GM19324 (cell line): ENCODE measurements at regions not wholly inside any gene's neighbourhood (a gene's known extent, or its start where the extent isn't known, plus 50 kb on each side); places are given as distances from the start of the nearest gene placed in this dataset.
"Not testable (repeated sequence)": the region's sequence is repeated elsewhere in the genome, so short reads cannot be mapped to it uniquely, and the experiment has no call there.

ENCODE experiments used
- ATAC-seq: cut with Tn5 transposase; IDR thresholded peaks from one replicate; pipeline ENCODE4 v1.9.1; 2021; ENCODE audit warnings: mild to moderate bottlenecking, moderate library complexity; ENCODE audit not compliant: unreplicated experiment, low FRiP score

GRCh38 chr1:96544831-96545221 lies 176.8 kb upstream of the PTBP2 start:
- ATAC-seq, result no peak

DNA sequence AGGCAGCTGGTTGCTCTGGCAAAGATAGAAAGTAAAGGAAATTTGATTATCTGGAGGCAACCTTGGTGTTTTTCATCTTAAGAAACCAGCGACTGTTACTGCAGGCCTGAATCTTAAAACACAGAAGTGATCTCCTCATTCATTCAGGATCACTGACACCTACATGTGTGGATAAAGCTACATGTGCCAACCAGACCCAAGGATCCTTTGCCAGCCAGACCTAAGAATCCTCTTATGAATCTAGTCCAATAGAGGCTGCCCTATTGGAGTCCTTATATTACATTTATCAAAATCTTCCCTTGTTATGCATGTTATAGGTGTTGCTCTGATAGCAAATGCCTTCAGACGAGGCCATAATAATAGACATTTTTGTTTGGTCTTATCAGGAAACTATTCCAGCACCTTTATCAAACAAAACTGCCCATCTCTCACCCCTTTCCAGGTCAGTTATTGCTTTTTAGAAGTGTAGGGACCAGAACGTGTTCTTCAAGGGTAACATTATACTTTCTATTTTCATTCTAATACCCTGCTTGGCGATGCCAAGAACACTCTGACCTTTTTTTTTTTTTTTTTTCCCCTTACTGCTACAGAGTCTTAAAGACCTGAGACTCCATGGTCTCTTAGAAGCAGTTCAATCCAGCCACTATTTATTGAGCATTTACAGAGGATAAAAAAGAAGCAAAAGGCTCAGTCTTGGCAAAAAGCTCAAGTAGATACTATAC lies 175.5 kb upstream of the PTBP2 start:
- ATAC-seq, result no peak

DNA sequence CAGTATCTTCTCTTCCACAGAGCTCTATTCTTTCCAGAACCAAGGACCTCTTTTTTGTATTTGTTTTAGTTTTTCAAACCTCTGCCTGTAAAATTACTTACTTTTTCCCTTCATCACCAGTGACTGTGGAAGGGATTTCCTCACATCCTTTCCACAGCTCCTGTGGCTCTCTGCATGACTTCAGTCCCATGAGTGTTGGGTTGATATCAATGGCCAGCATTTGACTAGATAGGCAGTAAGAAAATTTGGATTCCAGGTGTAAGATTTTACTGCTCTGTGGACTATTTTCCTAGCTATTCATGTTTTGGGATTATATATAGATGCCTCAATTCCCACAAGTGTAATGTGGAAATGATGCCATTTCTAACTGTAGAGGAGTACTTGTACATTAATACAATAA lies 171.5 kb upstream of the PTBP2 start:
- no peak for ATAC-seq

DNA sequence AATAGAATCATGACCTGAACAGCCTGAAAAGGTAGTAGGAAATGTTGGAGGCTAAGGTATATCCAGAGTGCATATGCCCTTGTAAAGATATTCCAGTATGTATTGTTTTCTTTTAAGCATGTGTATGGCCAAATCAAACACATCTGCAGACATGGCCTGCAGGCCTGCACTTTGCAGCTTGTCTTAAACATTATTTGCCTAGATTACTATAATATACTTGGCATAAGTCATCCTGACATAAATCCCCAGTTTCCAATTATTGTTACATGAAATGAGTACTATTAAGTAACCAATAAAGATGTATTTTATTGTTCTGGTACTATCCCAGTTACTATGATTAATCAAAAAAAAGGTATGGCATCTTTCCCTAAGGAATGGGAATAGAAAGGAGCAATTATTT lies 169.1 kb upstream of the PTBP2 start:
- no peak for ATAC-seq

GRCh38 chr1:96553811-96554210 lies 167.8 kb upstream of the PTBP2 start:
- ATAC-seq, result no peak

GRCh38 chr1:96554364-96554763 lies 167.2 kb upstream of the PTBP2 start:
- ATAC-seq, result no peak

GRCh38 chr1:96557336-96557735 lies 164.2 kb upstream of the PTBP2 start:
- ATAC-seq, result no peak

DNA sequence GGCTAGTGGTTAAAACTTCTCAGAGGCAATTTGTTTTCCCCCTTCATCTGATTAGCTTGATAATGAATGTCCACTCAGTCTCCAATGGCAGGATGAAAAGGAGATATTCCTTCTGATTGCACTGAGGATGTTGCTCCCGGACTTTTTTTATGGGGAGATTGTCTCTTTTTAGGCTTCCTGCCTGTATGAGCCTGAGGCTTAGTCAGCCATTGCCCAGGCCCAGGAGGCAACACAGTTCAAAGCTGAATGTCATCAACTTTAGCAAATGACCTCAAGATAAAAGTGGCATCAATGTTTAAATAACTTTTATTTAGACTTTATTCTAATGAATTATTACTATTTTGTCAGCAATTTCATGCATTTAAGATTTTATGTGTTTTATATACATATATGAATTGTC lies 162.9 kb upstream of the PTBP2 start:
- ATAC-seq, result no peak

DNA sequence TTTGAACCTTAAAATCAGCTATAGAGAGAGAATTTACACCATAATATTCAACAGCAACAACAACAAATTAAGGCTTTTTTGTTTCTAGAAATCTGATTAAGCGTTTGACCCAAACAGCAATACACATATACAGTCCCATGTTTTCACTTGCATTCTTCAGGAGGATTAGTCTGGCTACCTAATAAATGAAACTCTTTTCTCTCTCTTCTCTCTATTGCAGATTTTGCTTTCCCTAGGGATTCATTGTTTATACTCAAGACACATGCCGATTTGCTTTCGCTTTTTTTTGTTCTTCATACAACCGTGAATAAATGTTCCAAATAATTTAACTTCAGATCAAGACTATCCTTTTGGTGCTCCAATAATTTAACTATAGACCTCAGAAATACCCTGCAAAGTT lies 162.4 kb upstream of the PTBP2 start:
- no peak for ATAC-seq

GRCh38 chr1:96559707-96560596 lies 161.6 kb upstream of the PTBP2 start:
- ATAC-seq, result no peak

GRCh38 chr1:96562094-96562493 lies 159.5 kb upstream of the PTBP2 start:
- ATAC-seq, result no peak

DNA sequence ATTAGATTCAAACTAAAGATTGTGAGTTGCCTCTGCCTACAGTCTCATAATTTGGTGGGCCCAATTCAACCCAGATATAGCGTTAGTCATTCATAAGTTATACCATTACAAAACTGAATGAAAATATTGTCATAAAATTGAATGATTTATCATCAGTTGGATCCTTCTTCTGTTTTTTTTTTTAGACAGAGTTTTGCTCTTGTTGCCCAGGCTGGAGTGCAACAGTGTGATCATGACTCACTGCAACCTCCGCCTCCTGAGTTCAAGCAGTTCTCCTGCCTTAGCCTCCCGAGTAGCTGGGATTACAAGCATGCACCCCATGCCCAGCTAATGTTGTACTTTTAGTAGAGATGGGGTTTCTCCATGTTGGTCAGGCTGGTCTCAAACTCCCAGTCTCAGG lies 157.2 kb upstream of the PTBP2 start:
- not testable (repeated sequence) for ATAC-seq

DNA sequence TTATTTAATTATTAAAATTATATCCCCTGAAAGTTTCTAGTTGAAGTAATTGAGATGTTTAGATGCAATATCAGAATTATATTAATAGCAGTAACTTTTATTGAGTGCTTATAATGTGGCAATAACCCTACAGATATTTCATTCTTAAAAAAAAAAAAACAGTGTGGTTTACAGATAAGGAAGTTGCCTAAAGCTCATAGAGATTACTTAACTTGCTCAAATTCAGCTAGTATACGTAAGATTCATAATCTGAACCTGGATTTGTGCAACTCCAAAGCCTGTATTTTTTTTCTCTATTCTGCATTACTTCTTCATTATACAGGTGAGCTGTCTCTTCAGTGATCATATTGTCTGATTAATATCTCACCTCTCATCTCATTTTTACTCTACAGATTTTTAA lies 156.0 kb upstream of the PTBP2 start:
- no peak for ATAC-seq

DNA sequence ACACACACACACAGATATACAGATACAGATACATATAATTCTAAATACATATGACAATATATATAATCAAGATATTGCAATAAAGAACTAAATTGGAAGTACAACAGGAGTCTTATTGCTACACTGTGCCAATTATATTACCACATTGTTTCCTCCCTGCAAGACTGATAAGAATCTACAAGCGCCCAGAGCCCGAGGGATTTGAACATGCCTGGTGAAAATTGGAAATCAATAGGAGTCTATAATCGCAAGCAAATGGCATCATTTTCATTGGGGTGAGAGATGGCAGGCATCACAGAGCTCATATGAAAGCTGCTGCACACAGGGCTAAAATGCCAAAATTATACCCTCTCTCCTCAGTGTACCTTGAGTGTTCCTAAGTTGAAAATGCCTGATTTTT lies 152.9 kb upstream of the PTBP2 start:
- ATAC-seq, result no peak

DNA sequence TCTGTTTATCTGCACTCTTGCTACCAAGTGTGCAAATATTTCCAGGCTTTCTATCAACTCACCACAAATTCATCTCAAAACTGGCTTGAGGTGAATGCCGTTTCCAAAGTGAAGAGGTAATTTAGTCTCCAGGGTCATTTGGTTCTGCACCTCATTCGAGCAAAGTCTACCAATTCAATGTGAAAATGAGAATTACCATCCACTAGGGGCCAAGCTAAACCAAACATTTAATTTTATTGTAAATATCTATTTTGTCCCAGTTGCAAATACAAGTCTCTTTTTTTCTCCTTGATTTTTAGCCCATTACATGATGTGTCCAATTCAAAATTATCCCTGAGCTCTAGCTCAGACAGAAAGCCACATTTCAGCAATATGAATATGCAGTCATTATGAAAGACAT lies 152.3 kb upstream of the PTBP2 start:
- no peak for ATAC-seq

DNA sequence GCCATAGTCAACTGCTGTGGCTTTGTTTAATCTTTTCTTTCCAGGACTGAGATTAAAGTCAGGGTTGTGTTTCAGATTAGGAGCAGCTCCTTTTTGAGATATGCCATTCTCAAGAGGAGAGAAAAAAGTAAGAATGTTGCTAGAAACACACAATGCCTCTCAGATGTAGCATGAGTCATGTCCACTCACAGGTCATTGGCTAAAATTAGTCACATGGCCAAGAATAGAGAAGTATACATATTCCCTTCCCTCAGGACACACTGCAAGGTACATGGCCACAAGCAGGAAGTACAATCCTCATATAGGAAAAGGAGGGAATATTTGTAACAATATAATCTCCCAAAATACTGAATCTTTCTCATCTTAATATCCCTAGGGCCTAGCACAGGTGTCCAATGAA lies 141.9 kb upstream of the PTBP2 start:
- no peak for ATAC-seq

DNA sequence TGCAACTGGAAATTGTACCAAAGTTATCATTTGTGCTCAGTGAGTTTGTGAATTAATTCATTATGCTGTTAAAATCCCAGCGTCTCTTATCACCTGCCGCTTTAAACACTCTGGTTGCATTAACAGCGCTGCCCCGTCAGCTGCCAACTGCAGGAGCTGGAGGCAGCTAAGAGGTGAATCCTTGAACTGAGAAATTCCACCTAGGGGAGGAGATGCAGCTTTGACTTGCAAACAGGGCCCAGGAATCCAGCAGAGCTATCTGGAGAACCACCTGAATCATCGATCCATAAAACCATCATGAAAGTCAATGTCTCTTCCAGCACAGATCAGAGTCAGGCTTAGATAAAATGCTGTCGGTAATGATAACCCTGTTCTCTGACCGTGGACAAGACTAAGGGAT lies 140.7 kb upstream of the PTBP2 start:
- ATAC-seq, result no peak

GRCh38 chr1:96581772-96582171 lies 139.8 kb upstream of the PTBP2 start:
- ATAC-seq, result no peak

- no peak for ATAC-seq
Observed at GRCh38 chr1:96583903-96584302, 137.7 kb upstream of the PTBP2 start.

GRCh38 chr1:96587222-96587621 lies 134.4 kb upstream of the PTBP2 start:
- no peak for ATAC-seq

DNA sequence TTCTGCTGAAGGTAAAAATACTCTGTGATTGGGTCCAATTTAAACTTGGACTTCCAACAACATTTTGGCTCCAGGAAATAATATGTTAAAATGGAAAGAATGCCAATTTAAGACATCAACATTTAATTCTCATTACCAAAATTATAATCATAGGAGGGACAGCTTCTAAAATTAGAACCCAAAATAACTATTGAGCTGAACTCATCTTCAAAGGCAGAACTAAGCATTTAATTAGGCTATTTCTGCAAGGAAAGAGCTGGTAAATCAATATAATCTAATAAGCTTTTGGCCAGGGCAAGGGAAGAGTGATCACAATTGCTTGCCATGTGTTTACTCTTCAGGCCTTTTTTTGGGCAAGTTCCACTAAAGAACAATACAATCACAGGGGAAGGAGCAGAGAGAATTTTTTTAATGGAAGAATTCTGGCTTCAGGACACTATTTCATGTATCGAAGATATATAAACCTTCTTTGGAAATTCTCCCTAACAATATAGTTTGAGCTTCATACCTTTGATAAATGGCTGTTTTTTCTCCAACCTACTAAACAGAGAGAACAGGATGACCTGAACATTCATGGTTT lies 133.1 kb upstream of the PTBP2 start:
- no peak for ATAC-seq

- ATAC-seq, result not testable (repeated sequence)
Observed at GRCh38 chr1:96595530-96595929, 126.1 kb upstream of the PTBP2 start.
